Left cardiac atrium (tissue), 4 donors: ENCODE measurements at regions not wholly inside any gene's neighbourhood (a gene's known extent, or its start where the extent isn't known, plus 50 kb on each side); places are given as distances from the start of the nearest gene placed in this dataset.

Source experiments
- ATAC-seq, 2 donors: fragments of 200-7000 bp; cut with Tn5 transposase; one replicate each; pipeline ENCODE4 v1.9.1; 2020; ENCODE audit warnings: mild to moderate bottlenecking in 2 of 2, moderate library complexity in 2 of 2
- DNase-seq: peaks from one replicate; pipeline ENCODE4 v3.0.0-alpha.2; 2020
- intact Hi-C, 2 donors: fragments of 100-400 bp; cut with DNase I; formaldehyde crosslinking; loops; one replicate each; pipeline versions ENCODE4 v1.14.1 to v1.15.1; 2022 to 2023
- donor health status: DM: no; HTN: yes; CAD: no.
- donor health status: DM: no; HTN: yes; CAD: no; lungs with severe emphysema.
- donor health status: DM: yes; HTN: yes; CAD: no.
- donor health status: Dilated cardiomyopathy.

DNA sequence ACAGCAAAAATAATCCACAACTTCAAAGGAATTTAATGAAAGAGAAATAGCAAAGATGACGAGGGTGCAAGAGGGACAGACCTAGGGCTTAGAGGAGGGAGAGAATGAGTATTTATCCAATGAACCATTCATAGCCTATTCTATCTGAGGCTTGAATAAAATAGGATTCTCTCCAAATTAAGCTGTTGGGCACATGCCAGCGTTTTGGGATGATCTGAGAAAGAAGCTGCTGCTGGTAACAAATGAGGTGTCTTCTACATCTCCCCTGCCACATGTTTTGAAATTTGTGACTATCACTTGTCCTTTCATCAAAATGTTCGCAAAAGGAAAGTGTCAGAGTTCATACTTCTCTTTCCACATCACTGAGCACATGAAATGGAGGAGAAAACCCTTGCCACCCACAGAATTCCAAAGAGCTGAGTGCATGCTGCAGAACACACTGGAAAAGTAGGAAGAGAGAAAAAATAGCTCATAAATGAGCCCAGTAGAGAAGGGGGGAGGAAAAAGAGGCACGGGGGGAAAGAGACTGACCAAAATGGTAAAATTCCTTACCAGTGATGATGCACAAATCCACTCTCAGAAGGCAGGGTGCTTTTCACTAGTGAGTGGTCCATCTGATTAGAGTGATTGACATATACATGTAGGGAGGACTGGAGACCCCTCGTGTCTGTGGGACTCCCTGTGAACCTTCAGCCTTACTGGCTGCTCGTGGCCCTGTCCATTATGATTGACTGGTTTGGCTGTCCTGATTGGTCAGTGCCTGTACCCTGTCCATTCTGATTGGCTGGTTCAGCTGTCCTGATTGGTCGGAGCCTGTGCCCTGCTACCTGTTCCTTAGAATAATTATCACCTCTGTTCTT is 180.5 kb downstream of the OGFRL1 start:
- peak; percentile 44 to 94 for ATAC-seq
- intact Hi-C loops, result no loop called here
- peak; percentile 21 for DNase-seq

DNA sequence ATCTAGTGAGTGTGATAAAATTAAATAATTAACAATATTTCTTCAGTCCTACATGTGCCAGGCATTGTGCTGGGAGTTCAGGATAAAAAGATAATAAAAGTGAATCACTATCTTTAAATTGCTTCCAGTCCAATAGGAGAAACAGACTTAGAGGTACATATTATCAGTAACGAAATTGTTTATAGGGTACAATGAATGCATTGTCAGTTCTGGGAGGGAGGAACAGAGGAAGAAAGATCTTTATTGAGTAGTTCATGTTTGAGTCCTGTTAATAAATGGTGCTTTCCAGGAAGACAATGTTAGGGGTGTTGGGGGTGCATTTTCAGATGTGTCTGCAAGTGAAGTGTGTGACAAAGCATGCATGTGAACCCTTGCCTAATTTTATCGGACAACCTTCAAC is 183.1 kb downstream of the OGFRL1 start:
- intact Hi-C loops, result no loop called here
- DNase-seq (no peak), ATAC-seq (no peak)

DNA sequence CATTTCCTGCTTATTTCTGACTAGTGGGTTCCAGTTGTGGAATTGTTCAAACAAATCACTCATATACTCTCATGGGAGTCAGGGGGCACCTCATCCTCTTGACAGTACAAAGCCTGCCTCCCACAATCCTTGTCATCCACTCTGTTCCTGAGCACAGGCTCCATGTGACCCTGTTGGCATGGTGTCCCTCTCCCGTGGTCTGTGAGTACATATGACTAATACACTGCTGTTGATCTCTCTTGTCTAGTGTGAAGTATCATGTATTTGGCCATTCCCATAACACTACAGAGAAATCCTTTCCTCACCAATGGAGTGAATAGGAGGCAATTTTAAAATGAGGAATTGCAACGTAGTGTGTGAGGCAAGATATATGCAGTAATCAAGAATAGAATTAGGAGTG is 185.3 kb downstream of the OGFRL1 start:
- ATAC-seq (peak in 1 of 2 donors; percentile 84), DNase-seq (peak; percentile 54)
- intact Hi-C loops, result no loop called here

DNA sequence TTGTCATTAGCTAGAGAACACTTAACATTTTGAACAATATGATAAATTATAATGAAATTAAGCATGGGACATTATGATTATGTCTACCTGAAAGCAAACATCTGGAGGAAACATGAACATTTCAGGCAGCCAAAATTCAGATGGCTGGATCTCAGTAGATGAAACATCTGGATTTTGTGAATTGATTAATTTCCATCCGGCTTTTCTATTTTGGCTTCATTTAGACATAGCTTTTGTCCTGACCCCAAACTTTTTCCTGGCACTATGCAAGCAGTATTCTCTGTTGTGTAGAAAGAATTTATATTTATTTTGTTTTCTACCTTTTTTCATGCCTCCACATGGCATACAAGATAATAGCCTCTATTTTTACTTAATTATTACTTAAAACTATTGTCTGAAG is 186.3 kb downstream of the OGFRL1 start:
- intact Hi-C loops, result no loop called here
- no peak for DNase-seq
- ATAC-seq, result no peak

DNA sequence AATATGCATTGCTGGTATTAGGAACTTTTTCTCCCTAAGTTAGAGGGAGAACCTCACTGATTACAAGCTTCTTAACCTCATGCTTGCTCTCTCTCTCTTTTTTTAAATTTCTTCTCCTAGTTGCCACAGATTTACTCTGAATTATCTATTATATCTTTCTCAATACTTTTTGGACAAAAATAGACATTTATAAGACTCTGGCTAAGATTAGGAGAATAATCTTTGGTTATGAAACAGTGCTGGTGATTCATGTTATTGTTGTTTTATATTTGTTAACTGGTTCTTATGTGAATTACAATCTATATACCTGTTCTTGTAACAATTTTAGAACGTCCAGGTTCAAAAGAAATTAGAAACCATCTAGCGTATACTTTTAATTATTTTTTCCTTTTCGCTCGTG is 187.8 kb downstream of the OGFRL1 start:
- no peak for DNase-seq
- ATAC-seq, result no peak
- intact Hi-C loops, result no loop called here

DNA sequence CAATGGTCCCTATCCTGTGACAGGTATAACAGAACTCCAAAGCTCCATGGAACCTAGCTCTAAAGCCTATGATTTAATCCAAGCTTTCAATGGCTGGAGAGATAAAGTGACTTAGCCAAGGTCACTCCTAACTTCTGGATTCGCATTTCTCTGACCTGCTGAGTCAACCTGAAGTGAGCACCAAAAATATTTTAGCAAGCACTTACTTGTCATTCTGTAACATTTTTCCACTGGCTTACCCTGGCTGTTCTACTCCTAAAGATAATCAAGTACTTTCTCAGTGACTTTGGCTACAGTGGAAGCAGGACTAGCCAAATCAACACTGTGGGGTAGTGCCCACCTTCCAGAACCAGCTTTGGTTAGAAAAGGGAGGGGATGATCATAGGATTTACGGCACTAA is 188.3 kb downstream of the OGFRL1 start:
- intact Hi-C loops, result no loop called here

DNA sequence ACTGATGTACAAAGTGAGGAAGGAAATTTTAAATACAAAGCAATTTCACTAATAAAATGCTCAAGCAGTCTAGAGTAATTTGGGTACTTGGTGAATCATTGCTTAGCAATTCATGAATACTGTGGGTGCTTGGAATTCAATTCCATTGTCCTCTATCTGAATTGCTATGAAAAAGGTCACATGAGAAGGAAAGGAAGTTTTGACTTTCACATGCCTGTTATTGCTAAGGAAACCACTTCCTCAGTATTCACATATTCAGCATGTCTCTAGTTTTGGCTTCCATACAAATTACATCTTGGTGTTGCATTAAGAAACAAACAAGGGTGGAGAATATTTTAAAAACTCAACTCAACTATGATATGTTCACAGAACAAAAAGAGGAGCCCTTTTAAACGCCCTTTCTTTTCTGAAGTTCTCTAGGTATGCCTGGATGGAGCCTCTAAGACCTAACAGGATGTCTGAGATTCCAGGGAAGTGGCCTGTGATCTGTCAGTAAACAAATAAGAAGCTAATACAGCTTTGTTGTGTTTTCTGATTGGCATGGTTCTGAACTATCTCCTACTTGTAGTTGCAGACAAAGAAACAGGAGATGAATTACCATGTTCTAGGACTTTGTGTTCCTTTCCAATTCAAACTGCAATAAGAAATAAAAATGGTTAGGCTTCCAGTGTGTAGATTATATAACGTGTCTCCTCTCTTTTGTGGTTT is 190.4 kb downstream of the OGFRL1 start:
- DNase-seq, result no peak
- ATAC-seq, result peak; percentile 57 to 66
- intact Hi-C loops, result no loop called here

More for the DNA sequence above, 188.3 kb downstream of the OGFRL1 start:
- ATAC-seq (no peak), DNase-seq (no peak)

DNA sequence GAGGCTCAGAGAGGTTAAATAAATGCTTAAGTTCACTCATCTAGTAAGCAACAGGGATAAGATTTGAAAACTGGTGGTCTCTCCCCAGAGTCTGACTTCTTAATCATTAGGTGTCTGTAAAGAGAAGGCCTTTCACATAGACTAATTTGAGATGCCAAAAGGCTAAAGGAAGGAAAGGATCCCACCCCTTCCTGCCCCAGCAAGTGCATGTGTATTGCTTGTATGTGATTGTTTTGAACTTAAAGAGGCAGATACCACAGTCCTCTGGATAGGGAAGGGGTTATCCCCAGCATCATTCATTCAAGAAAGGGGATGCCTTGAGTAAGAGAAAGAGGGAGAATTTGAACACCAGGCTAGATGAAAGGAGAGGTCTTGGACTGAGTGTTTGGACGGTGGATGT is 192.0 kb downstream of the OGFRL1 start:
- intact Hi-C loops, result no loop called here
- ATAC-seq, result no peak
- no peak for DNase-seq

DNA sequence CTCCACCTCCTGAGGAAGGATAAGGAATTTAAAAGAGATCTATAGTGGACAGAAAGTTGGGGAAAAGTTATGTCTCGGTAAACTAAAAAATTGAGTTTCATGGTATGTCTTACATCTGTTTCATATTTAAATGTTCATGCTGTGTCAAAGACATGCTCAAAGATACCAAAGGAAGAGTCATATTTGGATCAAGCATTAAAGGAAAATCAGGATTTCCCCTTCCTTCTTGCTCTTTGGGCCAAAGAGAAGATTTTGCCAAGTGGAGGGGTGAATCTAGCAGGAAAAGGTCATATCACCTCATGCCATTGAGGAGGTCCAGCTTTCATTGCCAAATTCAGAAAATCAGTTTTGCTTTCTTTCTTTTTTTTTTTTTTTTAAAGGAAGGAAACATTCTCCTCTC is 192.4 kb downstream of the OGFRL1 start:
- no peak for ATAC-seq
- no peak for DNase-seq
- intact Hi-C loops, result no loop called here

DNA sequence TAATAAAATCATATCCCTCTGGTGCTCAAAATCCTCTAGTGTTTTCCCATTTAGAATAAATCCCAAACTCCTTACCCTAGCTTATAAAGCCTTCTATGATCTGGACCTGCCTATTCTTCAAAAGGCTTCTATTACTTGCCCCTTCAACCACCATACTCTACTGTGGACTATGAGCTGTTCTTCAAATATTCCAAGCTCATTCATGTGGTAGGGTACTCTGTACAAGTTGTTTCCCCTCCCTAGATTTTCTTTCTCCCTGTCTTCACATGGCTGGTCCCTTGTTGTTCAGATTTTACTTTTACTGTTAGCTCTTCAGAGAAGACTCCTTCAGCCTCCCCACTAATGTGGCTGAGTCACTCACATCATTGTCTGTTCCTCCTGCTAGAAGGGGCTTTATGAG is 193.2 kb downstream of the OGFRL1 start:
- ATAC-seq, result no peak
- intact Hi-C loops, result no loop called here

DNA sequence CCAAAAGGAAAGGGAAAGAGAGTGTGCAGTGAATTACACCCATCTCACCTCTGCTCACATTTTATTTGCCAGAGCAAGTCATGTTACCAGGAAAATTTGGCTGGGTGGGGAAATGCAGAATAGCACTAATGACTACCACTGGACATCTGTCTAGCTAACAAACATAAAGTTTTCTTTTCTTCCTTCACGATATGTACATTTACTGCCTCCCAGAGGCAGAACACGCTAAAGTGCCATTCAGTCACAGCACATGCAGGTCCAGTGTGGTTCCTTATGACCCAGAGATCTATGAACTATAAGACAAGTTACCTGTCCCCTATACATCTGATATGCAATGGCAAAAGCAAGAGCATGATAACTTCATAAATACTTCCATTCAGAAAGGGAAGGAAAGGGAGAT is 194.1 kb downstream of the OGFRL1 start:
- DNase-seq (no peak), ATAC-seq (no peak)
- intact Hi-C loops, result no loop called here

More for the DNA sequence above, 193.2 kb downstream of the OGFRL1 start:
- DNase-seq, result no peak

DNA sequence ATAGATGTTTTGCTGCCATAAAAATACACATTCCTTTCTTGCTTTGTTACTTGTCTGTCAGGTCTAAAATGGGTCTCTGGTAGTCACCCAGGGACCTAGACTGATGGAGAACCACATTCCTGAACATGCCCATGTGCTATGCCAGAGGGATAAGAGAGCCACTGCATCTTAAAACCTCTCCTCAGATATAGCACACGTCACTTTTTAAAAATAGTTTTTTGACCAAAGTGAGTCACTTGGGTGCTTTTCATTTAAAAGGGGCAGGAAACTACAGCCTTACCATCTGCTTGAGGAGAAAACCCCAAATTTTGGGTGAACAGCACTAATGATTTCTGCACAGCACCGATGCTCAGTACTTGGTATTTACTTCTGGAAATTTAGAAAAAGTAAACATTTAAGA is 197.8 kb downstream of the OGFRL1 start:
- ATAC-seq, result no peak
- DNase-seq, result no peak
- intact Hi-C loops, result no loop called here

DNA sequence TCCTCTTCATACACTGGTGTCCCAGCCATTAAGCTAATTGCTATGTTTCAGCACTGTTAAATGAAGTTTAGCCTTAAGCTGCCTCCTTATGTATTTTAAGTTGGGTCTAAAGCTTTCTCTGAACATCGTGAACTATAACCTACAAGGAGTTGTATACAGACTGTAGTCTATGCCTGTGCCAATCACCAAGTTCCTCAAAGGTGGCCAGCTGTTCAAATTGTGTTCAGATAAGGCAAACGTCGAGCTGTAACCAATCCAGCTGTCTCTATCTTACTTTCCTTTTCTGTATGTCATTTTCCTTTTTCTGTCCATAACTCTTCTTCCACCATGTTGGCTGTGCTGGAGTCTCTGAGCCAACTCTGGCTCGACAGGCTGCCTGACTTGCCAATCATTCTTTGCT is 199.6 kb downstream of the OGFRL1 start:
- no peak for DNase-seq
- ATAC-seq, result no peak
- intact Hi-C loops, result no loop called here

DNA sequence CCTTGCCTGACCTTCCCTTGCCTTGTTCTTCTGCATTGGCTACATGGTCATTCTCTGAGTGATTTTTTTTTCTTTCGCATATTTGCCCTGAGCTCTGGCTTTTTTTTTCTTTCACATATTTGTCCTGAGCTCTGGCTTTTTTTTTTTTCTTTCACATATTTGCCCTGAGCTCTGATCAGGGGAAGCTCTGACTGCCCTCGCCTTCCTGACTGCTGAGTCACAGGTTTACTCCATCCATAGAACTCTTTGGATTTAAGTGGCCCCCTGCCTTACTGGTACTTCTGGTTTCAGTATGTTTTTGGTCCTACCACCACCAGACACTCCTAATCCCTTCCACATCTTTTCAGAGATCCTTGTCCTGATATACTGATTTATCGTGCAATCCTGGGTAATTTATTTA is 201.1 kb downstream of the OGFRL1 start:
- intact Hi-C loops, result no loop called here
- DNase-seq (no peak), ATAC-seq (peak; percentile 44 to 74)

DNA sequence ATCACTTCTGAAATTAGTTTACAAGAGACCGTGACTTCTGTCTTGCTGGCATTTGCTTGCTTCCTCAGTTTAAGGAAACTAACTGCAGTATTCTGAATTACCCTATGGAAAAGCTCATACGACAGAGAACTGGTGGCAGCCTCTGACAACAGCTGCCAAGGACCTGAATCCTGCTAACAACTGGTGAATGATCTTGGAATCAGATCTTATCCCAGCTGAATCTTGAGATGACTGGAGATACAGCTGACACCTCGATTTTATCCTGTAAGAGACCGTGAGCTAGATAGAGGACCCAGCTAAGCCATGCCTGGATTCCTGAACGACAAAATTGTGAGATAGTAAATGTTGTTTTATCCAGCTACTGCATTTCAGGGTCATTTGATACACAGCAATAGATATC is 202.3 kb downstream of the OGFRL1 start:
- no peak for DNase-seq
- no peak for ATAC-seq
- intact Hi-C loops, result no loop called here

DNA sequence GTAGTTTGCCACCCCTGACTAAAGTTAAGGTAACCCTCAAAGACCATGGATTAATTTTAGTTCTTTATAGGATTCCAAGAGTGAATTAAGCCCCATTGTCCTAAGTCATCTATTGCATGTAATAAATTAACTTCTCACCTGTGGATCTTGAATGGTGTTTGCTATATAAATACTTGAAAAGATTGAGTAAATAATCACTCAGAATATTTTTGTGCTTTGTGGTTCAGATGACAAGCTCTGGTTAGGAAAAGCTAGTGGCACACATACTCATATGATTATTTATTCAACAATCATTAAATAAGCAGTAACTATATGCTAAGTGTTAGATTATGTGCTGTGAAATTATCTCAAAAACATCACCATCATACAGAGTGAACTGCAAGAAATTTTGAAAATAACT is 203.2 kb downstream of the OGFRL1 start:
- DNase-seq, result no peak
- intact Hi-C loops, result no loop called here
- no peak for ATAC-seq

DNA sequence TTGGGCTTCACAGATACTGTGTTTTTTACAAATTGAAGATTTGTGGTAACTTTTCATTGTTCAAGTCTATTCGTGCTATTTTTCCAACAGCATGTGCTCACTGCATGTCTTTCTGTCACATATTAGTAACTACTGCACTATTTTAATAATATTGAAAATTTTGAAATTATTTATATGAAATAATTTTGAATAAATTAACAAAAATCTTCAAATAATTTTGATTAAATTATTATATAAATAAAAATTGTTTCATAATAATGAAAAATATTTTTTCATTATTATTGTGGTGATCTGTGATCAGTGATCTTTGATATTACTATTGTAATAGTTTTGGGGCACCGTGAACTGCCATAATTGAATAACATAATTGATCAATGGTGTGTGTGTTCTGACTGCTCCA is 204.1 kb downstream of the OGFRL1 start:
- intact Hi-C loops, result no loop called here
- no peak for DNase-seq
- ATAC-seq, result no peak

DNA sequence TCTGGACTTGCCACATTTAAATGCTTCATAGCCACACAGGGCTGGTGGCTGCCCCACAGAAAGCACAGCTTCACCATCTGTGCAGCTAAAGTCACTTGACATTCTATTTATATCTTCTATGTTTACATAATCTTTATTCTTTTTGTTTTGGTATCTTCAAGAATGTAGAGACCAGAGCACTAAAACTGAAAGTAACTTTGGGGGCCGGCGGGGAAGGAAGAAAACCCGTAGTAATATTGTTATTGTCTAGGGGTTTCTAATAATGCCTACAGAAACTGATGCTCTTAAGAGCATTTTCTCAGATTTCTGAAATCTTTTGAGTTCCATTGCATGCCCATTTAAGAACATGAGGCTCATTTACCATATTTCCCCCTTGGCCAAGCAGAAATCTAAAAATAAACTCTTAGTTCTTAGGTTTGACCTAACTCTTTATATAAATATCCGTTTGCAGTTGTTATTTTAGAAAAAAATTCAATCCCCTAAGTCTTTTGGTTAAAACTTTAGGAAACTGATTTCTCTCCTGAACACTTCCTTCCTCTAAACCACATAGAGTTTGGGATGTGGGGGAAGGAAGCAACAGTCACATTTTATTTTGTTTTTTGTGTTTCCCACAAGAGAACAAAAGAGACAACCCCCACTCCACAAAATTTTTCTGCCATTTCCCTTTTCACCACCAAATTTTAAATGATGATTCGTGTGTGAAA is 207.6 kb downstream of the OGFRL1 start:
- intact Hi-C loops, result no loop called here
- no peak for ATAC-seq
- DNase-seq, result no peak

DNA sequence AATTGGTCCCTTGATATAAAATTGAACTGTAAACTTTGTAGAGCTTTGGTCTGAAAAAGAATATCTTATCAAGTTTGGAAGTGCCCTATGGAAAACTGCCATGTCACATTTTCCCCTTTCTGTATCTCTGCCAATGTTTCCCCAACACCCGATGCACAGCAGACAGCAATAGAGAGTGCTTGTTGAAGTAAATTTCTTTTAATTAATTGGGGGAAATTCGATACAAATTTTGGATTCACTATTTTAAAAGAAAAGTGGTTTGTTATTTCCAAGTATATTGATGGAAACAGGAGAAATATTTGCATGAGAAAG is 208.1 kb downstream of the OGFRL1 start:
- ATAC-seq, result no peak
- DNase-seq, result no peak
- intact Hi-C loops, result no loop called here

DNA sequence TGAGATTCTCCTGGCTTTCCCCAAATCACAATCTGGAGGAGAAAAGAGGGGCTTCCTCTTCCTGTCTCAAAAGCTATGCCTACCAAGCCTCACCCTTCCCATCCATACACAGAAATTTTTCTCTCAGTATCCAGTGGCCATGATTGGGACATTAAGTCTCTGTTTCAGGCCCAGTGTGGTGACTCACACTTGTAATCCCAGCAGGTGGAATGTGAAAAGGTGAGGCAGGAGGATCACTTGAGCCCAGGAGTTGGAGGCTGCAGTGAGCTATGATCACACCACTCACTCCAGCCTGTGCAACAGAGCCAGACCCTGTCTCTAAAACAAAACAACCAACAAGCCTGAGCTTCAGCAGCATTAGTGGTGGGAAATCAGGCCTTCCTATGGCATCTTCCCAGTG is 210.0 kb downstream of the OGFRL1 start:
- ATAC-seq (no peak), DNase-seq (no peak)
- intact Hi-C loops, result no loop called here
